Retinal pigment epithelial cell (primary cell): ENCODE measurements at regions not wholly inside any gene's neighbourhood (a gene's known extent, or its start where the extent isn't known, plus 50 kb on each side); places are given as distances from the start of the nearest gene placed in this dataset.

ENCODE experiments used
- DNase-seq: peaks from one replicate; pipeline ENCODE4 v3.0.0-alpha.2; 2010; ENCODE audit warnings: low read depth
- H3K4me3 ChIP-seq: 2 replicates; pipeline ENCODE4 v1.5.1; 2011; ENCODE audit warnings: mild to moderate bottlenecking, low read length, control low read depth, moderate library complexity
- TF ChIP-seq, protein P1 (sequence below): conservative IDR thresholded peaks from 2 replicates; pipeline ENCODE4 v1.5.1; 2011; ENCODE audit warnings: low read depth, low read length, control low read depth, inconsistent platforms

DNA sequence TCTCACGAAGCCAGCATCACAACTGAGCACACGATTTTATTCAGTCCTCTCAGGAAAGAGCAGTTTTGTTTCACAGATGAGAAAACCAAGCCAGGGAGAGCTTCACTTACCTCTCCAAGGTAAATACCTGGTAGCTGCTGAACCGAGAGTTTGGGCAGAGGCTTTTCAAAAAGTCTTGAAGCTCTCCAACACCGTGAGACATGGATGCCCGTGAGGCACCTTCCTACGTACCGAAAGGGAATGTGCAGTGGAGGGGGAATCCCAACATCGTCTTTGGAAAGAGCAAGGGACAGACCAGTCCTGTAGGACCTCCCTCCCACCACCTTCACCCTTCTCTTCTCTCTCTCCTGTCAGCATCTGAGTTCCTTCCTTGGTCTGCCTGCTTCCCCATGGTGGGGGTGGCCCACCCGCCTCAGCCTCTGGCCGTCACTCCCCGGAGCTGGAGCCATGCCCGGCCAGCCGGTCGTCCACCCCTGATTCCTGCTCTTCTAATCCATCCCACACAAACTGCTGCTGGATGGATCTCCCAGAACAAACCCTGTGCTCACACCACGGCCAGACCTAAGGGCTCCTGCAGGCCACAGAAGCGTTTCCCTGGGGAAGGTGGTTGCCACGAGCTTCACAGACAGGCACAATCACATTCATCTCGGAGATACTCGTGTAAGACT is 97.3 kb upstream of the SNTG2 start:
- TF ChIP-seq, protein P1, sequence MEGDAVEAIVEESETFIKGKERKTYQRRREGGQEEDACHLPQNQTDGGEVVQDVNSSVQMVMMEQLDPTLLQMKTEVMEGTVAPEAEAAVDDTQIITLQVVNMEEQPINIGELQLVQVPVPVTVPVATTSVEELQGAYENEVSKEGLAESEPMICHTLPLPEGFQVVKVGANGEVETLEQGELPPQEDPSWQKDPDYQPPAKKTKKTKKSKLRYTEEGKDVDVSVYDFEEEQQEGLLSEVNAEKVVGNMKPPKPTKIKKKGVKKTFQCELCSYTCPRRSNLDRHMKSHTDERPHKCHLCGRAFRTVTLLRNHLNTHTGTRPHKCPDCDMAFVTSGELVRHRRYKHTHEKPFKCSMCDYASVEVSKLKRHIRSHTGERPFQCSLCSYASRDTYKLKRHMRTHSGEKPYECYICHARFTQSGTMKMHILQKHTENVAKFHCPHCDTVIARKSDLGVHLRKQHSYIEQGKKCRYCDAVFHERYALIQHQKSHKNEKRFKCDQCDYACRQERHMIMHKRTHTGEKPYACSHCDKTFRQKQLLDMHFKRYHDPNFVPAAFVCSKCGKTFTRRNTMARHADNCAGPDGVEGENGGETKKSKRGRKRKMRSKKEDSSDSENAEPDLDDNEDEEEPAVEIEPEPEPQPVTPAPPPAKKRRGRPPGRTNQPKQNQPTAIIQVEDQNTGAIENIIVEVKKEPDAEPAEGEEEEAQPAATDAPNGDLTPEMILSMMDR, result no peak
- H3K4me3 ChIP-seq, result no peak overlapping the region
- DNase-seq, result no peak

DNA sequence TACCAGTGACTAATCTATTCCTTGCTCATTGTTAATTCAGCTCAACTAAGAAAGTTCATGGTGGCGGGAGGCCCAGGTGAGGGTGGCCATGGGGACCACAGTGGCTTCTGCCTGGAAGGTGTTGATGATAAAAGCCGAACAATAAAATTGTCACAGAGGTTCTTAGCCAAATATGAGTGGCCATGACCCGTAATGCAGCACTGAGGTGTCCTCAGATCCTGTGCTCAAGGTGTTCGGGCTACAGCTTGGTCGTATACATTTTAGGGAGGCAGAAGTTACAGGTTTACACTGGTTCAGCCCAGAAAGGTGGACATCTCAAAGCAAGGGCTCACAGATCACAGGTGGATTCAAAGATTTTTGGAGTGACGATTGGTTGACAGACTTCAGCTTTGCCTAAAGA is 98.5 kb upstream of the SNTG2 start:
- TF ChIP-seq, protein P1, result no peak
- no peak overlapping the region for H3K4me3 ChIP-seq
- no peak for DNase-seq

DNA sequence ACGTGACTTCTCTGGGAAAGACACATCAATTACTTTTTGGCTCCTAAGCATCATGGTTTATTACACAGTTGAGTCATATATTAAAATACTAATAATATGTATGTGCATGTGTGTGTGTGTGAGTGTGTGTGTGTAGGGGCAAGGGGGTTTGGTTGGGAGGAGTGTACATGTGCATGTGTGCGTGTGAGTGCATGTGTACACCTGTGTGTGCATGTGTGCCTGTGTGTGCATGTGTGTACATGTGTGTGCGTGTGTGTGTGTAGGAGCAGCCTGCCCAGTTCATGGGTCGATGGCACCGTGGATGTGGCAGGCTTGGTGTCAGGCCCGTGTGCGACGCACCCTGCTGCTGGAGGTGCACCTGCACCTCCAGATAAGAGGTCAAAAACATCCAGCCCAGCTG is 99.0 kb upstream of the SNTG2 start:
- H3K4me3 ChIP-seq, result no peak overlapping the region
- TF ChIP-seq, protein P1, result no peak
- DNase-seq, result no peak

DNA sequence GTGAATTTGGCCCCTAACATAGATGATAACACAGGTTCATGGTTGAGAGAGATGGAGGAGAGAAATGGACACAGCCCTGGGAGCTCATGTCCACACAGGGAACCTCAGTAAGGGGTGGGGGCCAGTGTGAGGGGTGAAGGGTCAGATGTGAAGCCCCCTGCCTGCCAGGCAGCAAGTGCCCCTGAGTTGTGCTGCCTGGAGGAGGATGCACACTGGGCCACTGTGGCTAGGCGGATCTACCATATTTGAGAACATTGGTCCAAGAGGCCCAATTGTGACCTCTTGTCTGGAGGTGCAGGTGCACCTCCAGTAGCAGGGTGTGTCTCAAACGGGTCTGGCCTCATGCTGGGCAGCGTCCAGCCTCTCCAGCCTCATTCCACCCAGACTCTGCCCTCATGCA is 99.6 kb upstream of the SNTG2 start:
- TF ChIP-seq, protein P1, result no peak
- DNase-seq, result no peak
- H3K4me3 ChIP-seq, result no peak overlapping the region

DNA sequence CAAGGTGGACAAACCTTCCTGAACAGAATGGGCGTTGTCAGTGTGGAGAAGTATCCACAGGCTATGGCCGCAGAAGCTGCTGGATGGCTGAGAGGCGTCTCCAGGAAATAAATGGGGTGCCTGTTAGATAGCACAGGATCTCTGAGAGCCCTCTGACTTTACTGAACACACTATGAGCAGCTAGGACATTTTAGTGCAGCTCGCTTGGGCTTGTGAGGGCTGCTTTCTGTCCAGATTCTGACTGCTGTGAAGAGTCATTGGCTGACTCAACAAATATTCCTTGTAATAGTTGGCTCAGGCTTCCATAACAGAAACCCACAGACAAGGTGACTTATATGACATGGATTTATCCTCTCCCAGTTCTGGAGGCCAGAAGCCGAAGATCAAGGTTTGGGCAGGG is 100.2 kb upstream of the SNTG2 start:
- DNase-seq, result no peak
- H3K4me3 ChIP-seq, result no peak overlapping the region
- TF ChIP-seq, protein P1, result no peak

DNA sequence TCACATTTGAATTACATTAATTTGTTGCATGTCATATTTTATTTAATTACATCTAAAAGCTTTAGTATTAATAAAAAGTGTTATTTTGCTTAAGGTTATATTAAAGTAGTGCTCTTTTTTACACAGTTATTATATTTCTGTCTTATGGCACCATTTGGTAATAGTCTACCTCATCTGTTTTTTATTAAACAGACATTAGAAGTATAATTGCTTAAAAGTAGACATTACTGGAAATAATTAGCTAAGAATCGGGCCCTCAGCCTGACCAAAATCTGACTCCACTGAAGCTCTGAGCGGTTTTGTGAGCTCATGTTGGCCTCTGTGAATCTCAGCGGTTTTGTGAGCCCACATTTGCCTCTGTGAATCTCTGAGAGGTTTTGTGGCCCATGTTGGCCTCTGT is 102.5 kb upstream of the SNTG2 start:
- DNase-seq, result no peak
- TF ChIP-seq, protein P1, result no peak
- H3K4me3 ChIP-seq, result no peak overlapping the region

DNA sequence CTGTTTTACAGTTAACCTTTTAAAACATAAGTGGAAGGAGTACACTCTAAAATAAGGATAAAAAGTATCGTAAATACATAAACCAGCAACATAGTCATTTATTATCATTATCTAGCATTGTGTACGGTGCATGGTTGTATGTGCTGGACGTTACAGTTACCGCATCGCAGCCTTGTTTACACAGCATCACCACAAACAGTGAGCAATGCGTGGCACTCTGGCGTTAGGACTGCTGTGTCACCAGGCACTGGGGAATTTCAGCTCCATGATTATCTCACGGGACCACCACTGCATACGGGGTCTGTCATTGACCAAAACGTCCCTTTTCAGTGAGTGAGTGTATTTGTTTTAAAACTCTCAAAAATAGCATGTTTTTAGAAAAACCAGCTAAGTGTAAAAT is 103.0 kb upstream of the SNTG2 start:
- H3K4me3 ChIP-seq, result no peak overlapping the region
- DNase-seq, result no peak
- TF ChIP-seq, protein P1, result no peak
